Stimulated activated CD8-positive, alpha-beta memory T cell treated with anti-CD3 and anti-CD28 coated beads, Interleukin-2, amount 100 ng/mL, for 1 hour (primary cell): ENCODE measurements at regions not wholly inside any gene's neighbourhood (a gene's known extent, or its start where the extent isn't known, plus 50 kb on each side); places are given as distances from the start of the nearest gene placed in this dataset.
"Not testable (repeated sequence)": the region's sequence is repeated elsewhere in the genome, so short reads cannot be mapped to it uniquely, and the experiment has no call there.

Source experiments
- DNase-seq, 2 donors: peaks; one replicate each; pipeline ENCODE4 v3.0.0-alpha.2; 2020; ENCODE audit warnings: low read depth in 2 of 2

GRCh38 chr10:3385487-3385886, 212.9 kb upstream of the PITRM1 start:
- no peak for DNase-seq

GRCh38 chr10:3382092-3382491, 209.5 kb upstream of the PITRM1 start:
- no peak for DNase-seq

GRCh38 chr10:3380406-3381050, 207.9 kb upstream of the PITRM1 start:
- no peak for DNase-seq

GRCh38 chr10:3376631-3377030, 204.0 kb upstream of the PITRM1 start:
- DNase-seq = no peak

GRCh38 chr10:3375505-3375904, 202.9 kb upstream of the PITRM1 start:
- DNase-seq = no peak

- no peak for DNase-seq
Measured at GRCh38 chr10:3374914-3375313, 202.3 kb upstream of the PITRM1 start.

GRCh38 chr10:3373374-3374027, 200.9 kb upstream of the PITRM1 start:
- DNase-seq = not testable (repeated sequence)

GRCh38 chr10:3372281-3372680, 199.7 kb upstream of the PITRM1 start:
- DNase-seq = no peak

GRCh38 chr10:3371624-3372023, 199.0 kb upstream of the PITRM1 start:
- not testable (repeated sequence) for DNase-seq

GRCh38 chr10:3366735-3367405, 194.3 kb upstream of the PITRM1 start:
- DNase-seq = no peak

GRCh38 chr10:3366043-3366442, 193.5 kb upstream of the PITRM1 start:
- no peak for DNase-seq

- no peak for DNase-seq
Measured at GRCh38 chr10:3365630-3366029, 193.0 kb upstream of the PITRM1 start.

GRCh38 chr10:3364768-3365480, 192.3 kb upstream of the PITRM1 start:
- no peak for DNase-seq

- DNase-seq = no peak
Measured at GRCh38 chr10:3363311-3364045, 190.9 kb upstream of the PITRM1 start.

- no peak for DNase-seq
Measured at GRCh38 chr10:3362394-3362793, 189.8 kb upstream of the PITRM1 start.

GRCh38 chr10:3361640-3362039, 189.1 kb upstream of the PITRM1 start:
- no peak for DNase-seq

- DNase-seq = no peak
Measured at GRCh38 chr10:3357737-3358136, 185.2 kb upstream of the PITRM1 start.

GRCh38 chr10:3355536-3355935, 183.0 kb upstream of the PITRM1 start:
- no peak for DNase-seq

- no peak for DNase-seq
Measured at GRCh38 chr10:3354174-3354900, 181.8 kb upstream of the PITRM1 start.

GRCh38 chr10:3353235-3353634, 180.7 kb upstream of the PITRM1 start:
- DNase-seq = no peak

GRCh38 chr10:3350617-3351258, 178.2 kb upstream of the PITRM1 start:
- no peak for DNase-seq
